A549 (cell line): ENCODE measurements at regions not wholly inside any gene's neighbourhood (a gene's known extent, or its start where the extent isn't known, plus 50 kb on each side); places are given as distances from the start of the nearest gene placed in this dataset.

Experiments
- CHD2 ChIP-seq: fragments of 150-350 bp; IDR thresholded peaks from 2 replicates; pipeline ENCODE4 v1.6.1; 2014; ENCODE audit warnings: low read length; ENCODE audit not compliant: partially characterized antibody
- CTCF ChIP-seq: fragments of >200 bp; sonication (Bioruptor Twin); formaldehyde crosslinking; IDR thresholded peaks from 3 replicates; pipeline ENCODE4 v1.5.1; 2016
- ELK1 ChIP-seq: fragments of 150-350 bp; IDR thresholded peaks from 2 replicates; pipeline ENCODE4 v1.6.1; 2014; ENCODE audit warnings: low read depth, mild to moderate bottlenecking, low read length
- EP300 ChIP-seq, 2 experiments: fragments of >200 bp; sonication (Bioruptor Twin); formaldehyde crosslinking; IDR thresholded peaks; 2 replicates in 1 of 2; 3 replicates in 1 of 2; pipeline ENCODE4 v1.6.1; 2016 to 2017
- ESRRA ChIP-seq: fragments of 150-350 bp; IDR thresholded peaks from 2 replicates; pipeline ENCODE4 v1.6.1; 2014; ENCODE audit warnings: mild to moderate bottlenecking, low read length, borderline replicate concordance
- HOXB13 ChIP-seq: fragments of 250-450 bp; sonication (Bioruptor Pico); IDR thresholded peaks from 2 replicates; pipeline ENCODE4 v1.5.0; 2020; ENCODE audit warnings: low read depth, mild to moderate bottlenecking, moderate library complexity
- KDM1A ChIP-seq: fragments of 200-600 bp; sonication (generic); IDR thresholded peaks from 2 replicates; pipeline ENCODE4 v1.6.1; 2016; ENCODE audit warnings: low read depth, mild to moderate bottlenecking
- NPAS2 ChIP-seq: fragments of 250-450 bp; sonication (Bioruptor Pico); IDR thresholded peaks from 2 replicates; pipeline ENCODE4 v1.8.0; 2022; ENCODE audit warnings: mild to moderate bottlenecking, moderate library complexity, borderline replicate concordance
- POLR2A ChIP-seq: IDR thresholded peaks from 2 replicates; pipeline ENCODE4 v1.6.1; 2012; ENCODE audit warnings: mild to moderate bottlenecking, low read length
- RFX5 ChIP-seq: fragments of 450-650 bp; IDR thresholded peaks from 2 replicates; pipeline ENCODE4 v1.7.1; 2014; ENCODE audit warnings: antibody characterized with exemption, mild to moderate bottlenecking, moderate library complexity
- SREBF2 ChIP-seq: fragments of 450-650 bp; IDR thresholded peaks from 2 replicates; pipeline ENCODE4 v1.6.1; 2014; ENCODE audit warnings: mild to moderate bottlenecking, moderate library complexity
- TP53 ChIP-seq: fragments of 250-450 bp; sonication (Bioruptor Pico); IDR thresholded peaks from 2 replicates; pipeline ENCODE4 v1.5.0; 2021; ENCODE audit warnings: mild to moderate bottlenecking, moderate library complexity

GRCh38 chr1:208501542-208501941, 257.4 kb upstream of the PLXNA2 start:
- TF ChIP-seq POLR2A (no peak), CHD2 (no peak), CTCF (no peak), EP300 (IDR thresholded peaks at IDR 0.05) (no peak), NPAS2 (no peak), SREBF2 (no peak), ELK1 (no peak), HOXB13 (CRISPR knock-in tag) (no peak), KDM1A (no peak), ESRRA (no peak), RFX5 (no peak), TP53 (CRISPR knock-in tag) (no peak)
